ENCODE measurements at regions not wholly inside any gene's neighbourhood (a gene's known extent, or its start where the extent isn't known, plus 50 kb on each side); places are given as distances from the start of the nearest gene placed in this dataset.

DNA sequence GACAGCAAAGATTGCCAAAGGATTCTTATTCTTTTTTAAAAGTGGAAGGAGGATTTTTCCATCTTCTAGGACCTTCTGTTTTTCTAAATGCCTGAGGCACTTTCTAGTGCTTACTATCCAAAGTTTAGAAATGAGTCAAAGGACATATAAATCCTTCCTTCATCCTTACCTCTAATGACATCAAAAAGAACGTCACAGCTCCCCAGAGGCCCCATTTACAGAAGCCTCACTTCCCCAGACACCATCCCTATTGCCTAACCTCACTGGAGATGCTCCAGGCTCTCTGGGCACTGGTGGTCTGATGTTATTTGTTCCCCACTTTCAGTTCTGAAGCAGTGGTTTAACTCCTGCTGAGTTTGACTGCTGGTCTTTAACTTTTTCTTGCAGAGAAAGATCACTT, 504.3 kb downstream of the AGTPBP1 start:
- H3K27ac ChIP-seq (ENCODE audit: low read depth in 1 of 2, low read length in 2 of 2) = no peak overlapping the region
- H3K9me3 Mint-ChIP-seq = peaks cover 0 to 3% (median 0%) of the 10 kb centered on the region in 7 donors
- WGBS (ENCODE audit: insufficient coverage) = no CpG with 5 or more reads among the region's 1 CpG
- no peak overlapping the region for H3K9ac ChIP-seq (ENCODE audit: insufficient read depth, low read length, poor library complexity, severe bottlenecking)
- intact Hi-C loops (cut with micrococcal nuclease) = no loop called here
- H3K4me2 ChIP-seq (replicated peaks; ENCODE audit: extremely low read depth, low read length, poor library complexity, severe bottlenecking) = no peak overlapping the region
- peaks cover 0 to 3% of the 10 kb centered on the region in 2 donors for H3K9me3 ChIP-seq (replicated peaks in 1 of 2; ENCODE audit: control insufficient read depth in 1 of 2, insufficient read depth in 1 of 2, low read length in 2 of 2)
- no peak overlapping the region for H2AFZ ChIP-seq (ENCODE audit: insufficient read depth, low read depth, low read length, poor library complexity, severe bottlenecking)
- H4K20me1 ChIP-seq (ENCODE audit: insufficient read depth, low read length) = no peaks in the 10 kb centered on the region
- H3K4me3 Mint-ChIP-seq = no peak overlapping the region
- H3K4me1 Mint-ChIP-seq = no peaks in the 10 kb centered on the region
- H3K27me3 Mint-ChIP-seq (ENCODE audit: low read depth in 3 of 3) = peaks cover 0 to 3% (median 1%) of the 10 kb centered on the region in 3 donors
- no peaks in the 10 kb centered on the region for H3K36me3 Mint-ChIP-seq
- no peaks in the 10 kb centered on the region for H3K4me1 ChIP-seq (ENCODE audit: control insufficient read depth in 1 of 2, insufficient read depth in 2 of 2, low read length in 2 of 2)
- no peaks in the 10 kb centered on the region for H3K79me2 ChIP-seq (ENCODE audit: insufficient read depth, low read length)
- H3K4me3 ChIP-seq (replicated peaks in 1 of 3; ENCODE audit: low read depth in 2 of 3, low read length in 3 of 3) = no peak overlapping the region
- no peak overlapping the region for H3K27ac Mint-ChIP-seq
- TF ChIP-seq, protein P1, sequence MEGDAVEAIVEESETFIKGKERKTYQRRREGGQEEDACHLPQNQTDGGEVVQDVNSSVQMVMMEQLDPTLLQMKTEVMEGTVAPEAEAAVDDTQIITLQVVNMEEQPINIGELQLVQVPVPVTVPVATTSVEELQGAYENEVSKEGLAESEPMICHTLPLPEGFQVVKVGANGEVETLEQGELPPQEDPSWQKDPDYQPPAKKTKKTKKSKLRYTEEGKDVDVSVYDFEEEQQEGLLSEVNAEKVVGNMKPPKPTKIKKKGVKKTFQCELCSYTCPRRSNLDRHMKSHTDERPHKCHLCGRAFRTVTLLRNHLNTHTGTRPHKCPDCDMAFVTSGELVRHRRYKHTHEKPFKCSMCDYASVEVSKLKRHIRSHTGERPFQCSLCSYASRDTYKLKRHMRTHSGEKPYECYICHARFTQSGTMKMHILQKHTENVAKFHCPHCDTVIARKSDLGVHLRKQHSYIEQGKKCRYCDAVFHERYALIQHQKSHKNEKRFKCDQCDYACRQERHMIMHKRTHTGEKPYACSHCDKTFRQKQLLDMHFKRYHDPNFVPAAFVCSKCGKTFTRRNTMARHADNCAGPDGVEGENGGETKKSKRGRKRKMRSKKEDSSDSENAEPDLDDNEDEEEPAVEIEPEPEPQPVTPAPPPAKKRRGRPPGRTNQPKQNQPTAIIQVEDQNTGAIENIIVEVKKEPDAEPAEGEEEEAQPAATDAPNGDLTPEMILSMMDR (IDR thresholded peaks at IDR 0.05) = no peak
- no peaks in the 10 kb centered on the region for H3K36me3 ChIP-seq (replicated peaks in 1 of 2; ENCODE audit: control insufficient read depth in 1 of 2, insufficient read depth in 2 of 2, low read length in 2 of 2)
- no peaks in the 10 kb centered on the region for H3K27me3 ChIP-seq (ENCODE audit: control insufficient read depth in 2 of 2, insufficient read depth in 2 of 2, low read length in 2 of 2)
- no peak for DNase-seq

DNA sequence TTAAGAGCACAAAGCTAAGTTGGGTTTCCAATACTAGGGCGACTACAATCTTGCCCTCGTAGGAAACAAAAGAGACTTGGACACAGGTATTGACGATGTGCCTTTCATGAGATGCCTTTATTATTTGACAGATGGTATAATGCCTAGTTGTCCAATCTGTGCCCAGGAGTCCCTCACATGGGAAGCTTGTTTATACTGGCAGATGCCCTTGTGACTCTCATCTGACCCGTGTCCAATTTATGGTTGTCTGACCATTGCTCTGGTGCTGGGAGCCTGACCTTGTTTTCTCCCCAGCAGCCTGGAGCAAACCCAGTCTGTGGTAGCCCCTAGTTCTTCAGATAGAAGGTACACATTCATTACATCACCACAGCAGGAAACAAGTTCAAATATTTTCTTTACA, 511.7 kb downstream of the AGTPBP1 start:
- no peak overlapping the region for H3K9ac ChIP-seq (ENCODE audit: insufficient read depth, low read length, poor library complexity, severe bottlenecking)
- no peak overlapping the region for H3K4me3 ChIP-seq (replicated peaks in 1 of 3; ENCODE audit: low read depth in 2 of 3, low read length in 3 of 3)
- H3K27me3 ChIP-seq (ENCODE audit: control insufficient read depth in 2 of 2, insufficient read depth in 2 of 2, low read length in 2 of 2) = no peaks in the 10 kb centered on the region
- Mint-ChIP-seq H3K9me3 (peaks cover 0 to 3% (median 2%) of the 10 kb centered on the region in 7 donors), H3K27me3 (ENCODE audit: low read depth in 3 of 3) (peaks cover 0 to 3% (median 0%) of the 10 kb centered on the region in 3 donors), H3K4me3 (no peak overlapping the region), H3K36me3 (no peaks in the 10 kb centered on the region), H3K4me1 (no peaks in the 10 kb centered on the region), H3K27ac (no peak overlapping the region)
- DNase-seq = no peak
- H3K36me3 ChIP-seq (replicated peaks in 1 of 2; ENCODE audit: control insufficient read depth in 1 of 2, insufficient read depth in 2 of 2, low read length in 2 of 2) = no peaks in the 10 kb centered on the region
- no peaks in the 10 kb centered on the region for H4K20me1 ChIP-seq (ENCODE audit: insufficient read depth, low read length)
- no peaks in the 10 kb centered on the region for H3K79me2 ChIP-seq (ENCODE audit: insufficient read depth, low read length)
- TF ChIP-seq, protein P1 (IDR thresholded peaks at IDR 0.05) = no peak
- no peaks in the 10 kb centered on the region for H3K9me3 ChIP-seq (replicated peaks in 1 of 2; ENCODE audit: control insufficient read depth in 1 of 2, insufficient read depth in 1 of 2, low read length in 2 of 2)
- no peak overlapping the region for H2AFZ ChIP-seq (ENCODE audit: insufficient read depth, low read depth, low read length, poor library complexity, severe bottlenecking)
- intact Hi-C loops (cut with micrococcal nuclease) = no loop called here
- 42% methylated on average over 4 of the region's 4 CpGs for WGBS (ENCODE audit: insufficient coverage)
- no peak overlapping the region for H3K4me2 ChIP-seq (replicated peaks; ENCODE audit: extremely low read depth, low read length, poor library complexity, severe bottlenecking)
- H3K27ac ChIP-seq (ENCODE audit: low read depth in 1 of 2, low read length in 2 of 2) = no peak overlapping the region
- H3K4me1 ChIP-seq (ENCODE audit: control insufficient read depth in 1 of 2, insufficient read depth in 2 of 2, low read length in 2 of 2) = no peaks in the 10 kb centered on the region

All from CD14-positive monocyte (primary cell).